H9 (cell line): ENCODE measurements at regions not wholly inside any gene's neighbourhood (a gene's known extent, or its start where the extent isn't known, plus 50 kb on each side); places are given as distances from the start of the nearest gene placed in this dataset.

Experiments used
- DNase-seq: peaks from one replicate; pipeline ENCODE4 v3.0.0-alpha.2; 2017
- H2AFZ ChIP-seq: one replicate; pipeline ENCODE4 v1.6.1; 2013; ENCODE audit warnings: mild to moderate bottlenecking, low read length, control low read depth, moderate library complexity
- H2AK5ac ChIP-seq: 2 replicates; pipeline ENCODE4 v1.6.1; 2013; ENCODE audit warnings: low read length, control low read depth, mixed read lengths; ENCODE audit not compliant: insufficient read length
- H2BK120ac ChIP-seq: one replicate; pipeline ENCODE4 v1.6.1; 2013; ENCODE audit warnings: low read depth, mild to moderate bottlenecking, low read length, control low read depth, inconsistent platforms; ENCODE audit not compliant: poor library complexity, severe bottlenecking
- H2BK12ac ChIP-seq: 2 replicates; pipeline ENCODE4 v1.6.1; 2013; ENCODE audit warnings: low read length, control low read depth, mixed read lengths, low read depth; ENCODE audit not compliant: insufficient read length
- H2BK15ac ChIP-seq: 2 replicates; pipeline ENCODE4 v1.6.1; 2013; ENCODE audit warnings: low read depth, low read length, control low read depth
- H2BK20ac ChIP-seq: one replicate; pipeline ENCODE4 v1.6.1; 2013; ENCODE audit warnings: low read depth, mild to moderate bottlenecking, low read length, control low read depth, inconsistent platforms; ENCODE audit not compliant: poor library complexity, severe bottlenecking
- H2BK5ac ChIP-seq: 2 replicates; pipeline ENCODE4 v1.6.1; 2013; ENCODE audit warnings: low read length, control low read depth, mixed read lengths; ENCODE audit not compliant: insufficient read length
- H3K14ac ChIP-seq: 2 replicates; pipeline ENCODE4 v1.6.1; 2013; ENCODE audit warnings: low read length, control low read depth; ENCODE audit not compliant: insufficient read depth
- H3K18ac ChIP-seq: 2 replicates; pipeline ENCODE4 v1.6.1; 2013; ENCODE audit warnings: low read depth, mild to moderate bottlenecking, mixed read lengths, low read length, control low read depth; ENCODE audit not compliant: insufficient read length
- H3K23ac ChIP-seq: 2 replicates; pipeline ENCODE4 v1.6.1; 2013; ENCODE audit warnings: low read length, control low read depth, mixed read lengths, low read depth; ENCODE audit not compliant: insufficient read length
- H3K23me2 ChIP-seq: 2 replicates; pipeline ENCODE4 v1.6.1; 2013; ENCODE audit warnings: low read depth, mild to moderate bottlenecking, mixed read lengths, low read length, control low read depth; ENCODE audit not compliant: insufficient read length, poor library complexity, severe bottlenecking
- H3K27ac ChIP-seq: 2 replicates; pipeline ENCODE4 v1.5.1; 2013; ENCODE audit warnings: low read length, control low read depth, mixed read lengths, low read depth; ENCODE audit not compliant: insufficient read length
- H3K27me3 ChIP-seq: 2 replicates; pipeline ENCODE4 v1.6.1; 2013; ENCODE audit warnings: low read length, control low read depth, inconsistent platforms; ENCODE audit not compliant: insufficient read depth
- H3K4ac ChIP-seq: 2 replicates; pipeline ENCODE4 v1.6.1; 2013; ENCODE audit warnings: low read depth, mild to moderate bottlenecking, control low read depth, inconsistent platforms, low read length, moderate library complexity
- H3K4me1 ChIP-seq: 2 replicates; pipeline ENCODE4 v1.6.1; 2013; ENCODE audit warnings: low read length, control low read depth, inconsistent platforms; ENCODE audit not compliant: insufficient read depth
- H3K4me2 ChIP-seq: 2 replicates; pipeline ENCODE4 v1.6.1; 2013; ENCODE audit warnings: low read length, control low read depth, mixed read lengths; ENCODE audit not compliant: insufficient read length, insufficient read depth
- H3K56ac ChIP-seq: 2 replicates; pipeline ENCODE4 v1.6.1; 2013; ENCODE audit warnings: low read depth, mild to moderate bottlenecking, mixed read lengths, low read length, control low read depth; ENCODE audit not compliant: insufficient read length
- H3K79me1 ChIP-seq: 2 replicates; pipeline ENCODE4 v1.6.1; 2013; ENCODE audit warnings: low read depth, mild to moderate bottlenecking, moderate library complexity, low read length, control low read depth, inconsistent platforms; ENCODE audit not compliant: insufficient read depth, poor library complexity, severe bottlenecking
- H3K79me2 ChIP-seq: 2 replicates; pipeline ENCODE4 v1.6.1; 2013; ENCODE audit warnings: low read length, control low read depth, inconsistent platforms; ENCODE audit not compliant: insufficient read depth
- H3K9ac ChIP-seq: 2 replicates; pipeline ENCODE4 v1.6.1; 2013; ENCODE audit warnings: low read length, control low read depth, mixed read lengths; ENCODE audit not compliant: insufficient read length; ENCODE audit errors: extremely low read depth
- H3K9me3 ChIP-seq: one replicate; pipeline ENCODE4 v1.6.1; 2013; ENCODE audit warnings: low read depth, low read length, inconsistent platforms; ENCODE audit not compliant: control insufficient read depth
- H3T11ph ChIP-seq: one replicate; pipeline ENCODE4 v1.6.1; 2013; ENCODE audit warnings: mild to moderate bottlenecking, low read length, control low read depth, inconsistent platforms
- H4K20me1 ChIP-seq: one replicate; pipeline ENCODE4 v1.6.1; 2013; ENCODE audit not compliant: control insufficient read depth, insufficient read length, insufficient read depth
- H4K5ac ChIP-seq: 2 replicates; pipeline ENCODE4 v1.6.1; 2013; ENCODE audit warnings: low read depth, mild to moderate bottlenecking, mixed read lengths, low read length, control low read depth; ENCODE audit not compliant: insufficient read length
- H4K8ac ChIP-seq: replicated peaks from 2 replicates; pipeline ENCODE4 v1.6.1; 2013; ENCODE audit warnings: low read length, control low read depth, mixed read lengths, low read depth; ENCODE audit not compliant: insufficient read length
- H4K91ac ChIP-seq: 2 replicates; pipeline ENCODE4 v1.6.1; 2013; ENCODE audit warnings: low read depth, mild to moderate bottlenecking, moderate library complexity, mixed read lengths, low read length, control low read depth; ENCODE audit not compliant: insufficient read length
- H3K27ac Mint-ChIP-seq, 3 experiments: 2 replicates in 2 of 3; 3 replicates in 1 of 3; pipeline ENCODE4 v1.8.0; 2020 to 2021; ENCODE audit warnings: mixed read lengths in 3 of 3, mild to moderate bottlenecking in 1 of 3, moderate library complexity in 1 of 3
- H3K27me3 Mint-ChIP-seq: 2 replicates; pipeline ENCODE4 v1.8.0; 2021; ENCODE audit warnings: low read depth, mild to moderate bottlenecking, moderate library complexity, mixed read lengths
- H3K36me3 Mint-ChIP-seq, 3 experiments: 2 replicates in 2 of 3; 3 replicates in 1 of 3; pipeline ENCODE4 v1.8.0; 2020 to 2021; ENCODE audit warnings: low read depth in 3 of 3, mixed read lengths in 3 of 3; ENCODE audit not compliant: insufficient read depth in 1 of 3
- H3K4me1 Mint-ChIP-seq, 2 experiments: 2 replicates each; pipeline ENCODE4 v1.8.0; 2020; ENCODE audit warnings: mixed read lengths in 2 of 2
- H3K4me3 Mint-ChIP-seq, 2 experiments: 2 replicates in 1 of 2; 3 replicates in 1 of 2; pipeline ENCODE4 v1.8.0; 2020 to 2021; ENCODE audit warnings: mild to moderate bottlenecking in 2 of 2, mixed read lengths in 2 of 2, moderate library complexity in 1 of 2
- H3K9me3 Mint-ChIP-seq, 2 experiments: 2 replicates in 1 of 2; 3 replicates in 1 of 2; pipeline ENCODE4 v1.8.0; 2020; ENCODE audit warnings: mild to moderate bottlenecking in 2 of 2, mixed read lengths in 2 of 2, moderate library complexity in 1 of 2
- CTCF ChIP-seq: fragments of 200-600 bp; sonication (generic); conservative IDR thresholded peaks from 3 replicates; pipeline ENCODE4 v1.8.0; 2021; ENCODE audit warnings: antibody characterized with exemption, mild to moderate bottlenecking
- WGBS: extraction: QIAGEN DNeasy Blood & Tissue Kit; methylation state at CpG from one replicate; pipeline ENCODE4 v1.1.7; 2013; ENCODE audit warnings: missing lambda C conversion rate, low lambda C conversion rate, mixed read lengths; ENCODE audit not compliant: insufficient read length; ENCODE audit errors: extremely low coverage; 5-methylcytosine and 5-hydroxymethylcytosine counted together

GRCh38 chr5:54667136-54667535, 149.6 kb downstream of the SNX18 start:
- no peak overlapping the region for H2BK120ac ChIP-seq
- H3K36me3 Mint-ChIP-seq, result peaks cover 1 to 4% (median 2%) of the 10 kb centered on the region in 3 experiments; a peak in 6 of 7 replicates
- no peak overlapping the region for H2AK5ac ChIP-seq
- H3K18ac ChIP-seq, result no peak overlapping the region
- no peaks in the 10 kb centered on the region for H3K23me2 ChIP-seq
- no peaks in the 10 kb centered on the region for H3K79me1 ChIP-seq
- TF ChIP-seq CTCF, result no peak
- H4K20me1 ChIP-seq, result no peaks in the 10 kb centered on the region
- H4K91ac ChIP-seq, result no peak overlapping the region
- no peak overlapping the region for H2BK12ac ChIP-seq
- no peak for DNase-seq
- H3K23ac ChIP-seq, result no peak overlapping the region
- no CpG with 5 or more reads among the region's 3 CpGs for WGBS
- H4K5ac ChIP-seq, result no peak overlapping the region
- H3K56ac ChIP-seq, result no peak overlapping the region
- H3K4me3 Mint-ChIP-seq, result no peak overlapping the region
- no peak overlapping the region for H2BK20ac ChIP-seq
- H3K27me3 Mint-ChIP-seq, result no peaks in the 10 kb centered on the region; the same call in 1 of the 2 replicates
- no peak overlapping the region for H3K9ac ChIP-seq
- H2BK15ac ChIP-seq, result no peak overlapping the region
- no peak overlapping the region for H3K27ac Mint-ChIP-seq
- no peak overlapping the region for H2BK5ac ChIP-seq
- no peaks in the 10 kb centered on the region for H3K27me3 ChIP-seq
- H2AFZ ChIP-seq, result no peak overlapping the region
- H3K9me3 ChIP-seq, result no peaks in the 10 kb centered on the region
- no peak overlapping the region for H3K4ac ChIP-seq
- no peak overlapping the region for H4K8ac ChIP-seq
- H3K79me2 ChIP-seq, result no peaks in the 10 kb centered on the region
- H3K14ac ChIP-seq, result no peak overlapping the region
- no peaks in the 10 kb centered on the region for H3K4me1 ChIP-seq
- no peak overlapping the region for H3T11ph ChIP-seq
- peaks cover 10 to 15% of the 10 kb centered on the region in 2 experiments for H3K9me3 Mint-ChIP-seq
- no peaks in the 10 kb centered on the region for H3K4me1 Mint-ChIP-seq
- H3K4me2 ChIP-seq, result no peak overlapping the region
- H3K27ac ChIP-seq, result no peak overlapping the region
